SK-N-SH treated with all-trans-retinoic acid at 6 μM for 48 hours (cell line): ENCODE measurements at regions not wholly inside any gene's neighbourhood (a gene's known extent, or its start where the extent isn't known, plus 50 kb on each side); places are given as distances from the start of the nearest gene placed in this dataset.

Source experiments
- GLIS3 ChIP-seq: fragments of 250-450 bp; sonication (Bioruptor Pico); IDR thresholded peaks from 2 replicates; pipeline ENCODE4 v1.5.0; 2020; ENCODE audit warnings: mild to moderate bottlenecking, moderate library complexity
- ZNF8 ChIP-seq: fragments of 450-650 bp; formaldehyde crosslinking; IDR thresholded peaks from 2 replicates; pipeline ENCODE4 v1.5.0; 2020; ENCODE audit warnings: mild to moderate bottlenecking, moderate library complexity

- TF ChIP-seq ZNF8 (CRISPR knock-in tag): no peak
- TF ChIP-seq GLIS3 (CRISPR knock-in tag): no peak
These were observed 377.0 kb downstream of the TCERG1L start for GRCh38 chr10:130934293-130935127.
